NCI-H82 treated with DMSO at 0.1 percent for 48 hours (cell line): ENCODE measurements at regions not wholly inside any gene's neighbourhood (a gene's known extent, or its start where the extent isn't known, plus 50 kb on each side); places are given as distances from the start of the nearest gene placed in this dataset.
"Not testable (repeated sequence)": the region's sequence is repeated elsewhere in the genome, so short reads cannot be mapped to it uniquely, and the experiment has no call there.

Source experiments
- DNase-seq: peaks from one replicate; lab custom pipeline; 2025; ENCODE audit not compliant: unreplicated experiment; lab: John Stamatoyannopoulos, UW

- peak; percentile 92 for DNase-seq
Observed at GRCh38 chr6:23611776-23612381, 514.1 kb upstream of the NRSN1 start.

GRCh38 chr6:23618366-23618765, 507.6 kb upstream of the NRSN1 start:
- no peak for DNase-seq

GRCh38 chr6:23620911-23621401, 505.1 kb upstream of the NRSN1 start:
- DNase-seq = no peak

DNA sequence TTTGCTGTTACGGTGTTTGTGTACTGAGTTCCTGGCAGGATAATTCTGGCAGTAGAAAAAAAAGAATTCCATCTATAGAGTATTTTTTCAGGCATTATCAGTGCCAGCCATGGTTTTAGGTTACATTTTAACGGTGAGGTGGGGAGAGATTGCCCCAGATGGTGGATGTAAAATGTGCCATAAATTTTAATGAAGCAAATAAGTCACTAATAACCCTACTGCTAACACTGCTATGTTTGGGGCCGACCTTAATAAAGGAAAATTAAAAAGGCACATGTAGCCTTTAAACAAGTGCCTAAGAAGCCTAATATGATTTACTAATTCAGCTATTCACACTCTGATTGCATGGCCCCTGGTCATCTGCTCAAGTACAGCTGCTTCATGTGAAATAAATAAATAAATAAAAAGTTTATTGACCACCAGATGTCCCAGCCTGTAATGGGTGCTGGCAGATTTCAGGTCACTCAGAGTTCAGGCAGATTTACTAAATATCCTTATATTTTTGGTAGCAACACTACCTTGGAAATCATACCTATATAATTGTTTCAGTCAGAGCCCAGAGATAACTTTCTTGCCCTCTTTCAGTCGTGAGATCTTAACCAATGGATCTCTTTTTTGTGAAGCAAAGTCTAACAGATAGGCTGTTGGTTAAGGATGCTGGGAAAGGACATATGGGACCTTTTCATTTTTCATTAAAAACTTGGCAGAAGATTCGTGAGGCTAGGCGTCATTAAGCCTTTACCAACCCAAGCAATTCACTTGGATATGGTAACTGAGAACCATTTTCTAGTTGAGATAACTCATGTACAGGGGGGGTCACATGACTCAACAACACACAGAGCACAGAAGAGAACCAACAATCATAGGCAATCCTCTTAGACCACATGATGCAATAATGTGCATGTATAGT, 495.0 kb upstream of the NRSN1 start:
- DNase-seq = peak; percentile 68

GRCh38 chr6:23633996-23634395, 492.0 kb upstream of the NRSN1 start:
- DNase-seq = peak; percentile 64

DNA sequence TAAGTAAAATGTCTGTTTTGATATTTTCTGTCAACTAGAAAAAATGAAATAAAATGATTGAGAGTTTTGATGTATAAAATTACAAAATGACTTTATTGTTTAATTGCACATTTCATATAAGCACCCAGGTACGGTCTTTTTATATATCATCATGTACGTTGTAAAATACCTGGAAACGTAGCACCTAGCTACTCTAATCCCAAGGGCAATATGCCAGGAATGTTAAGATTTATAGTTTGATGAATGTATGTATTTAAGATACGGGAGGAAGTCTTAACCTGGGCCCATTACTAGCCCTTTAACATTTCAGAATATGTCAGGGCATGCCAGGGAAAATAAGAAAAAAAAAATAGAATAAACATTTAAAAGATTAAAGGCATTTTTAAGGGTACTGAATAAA, 490.9 kb upstream of the NRSN1 start:
- no peak for DNase-seq

DNA sequence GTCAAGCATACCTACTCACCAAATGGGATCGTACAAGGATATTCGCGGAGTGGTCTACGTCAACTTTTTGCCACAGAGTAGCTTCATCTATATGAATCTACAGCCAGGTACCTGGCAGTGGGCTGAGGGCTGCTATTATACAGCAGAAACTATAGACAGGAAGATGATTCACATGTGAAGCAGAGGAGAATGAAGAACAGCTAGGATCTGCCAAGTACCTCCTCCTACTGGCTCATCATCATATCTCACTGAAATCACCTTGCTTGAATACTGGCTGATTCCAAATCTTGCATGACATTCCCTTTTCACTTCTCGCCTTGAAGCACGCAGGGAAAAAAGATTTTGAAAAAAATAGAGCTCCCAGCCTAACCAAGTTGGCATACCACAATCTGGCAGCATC, 488.7 kb upstream of the NRSN1 start:
- no peak for DNase-seq

GRCh38 chr6:23642849-23643248, 483.2 kb upstream of the NRSN1 start:
- no peak for DNase-seq

DNA sequence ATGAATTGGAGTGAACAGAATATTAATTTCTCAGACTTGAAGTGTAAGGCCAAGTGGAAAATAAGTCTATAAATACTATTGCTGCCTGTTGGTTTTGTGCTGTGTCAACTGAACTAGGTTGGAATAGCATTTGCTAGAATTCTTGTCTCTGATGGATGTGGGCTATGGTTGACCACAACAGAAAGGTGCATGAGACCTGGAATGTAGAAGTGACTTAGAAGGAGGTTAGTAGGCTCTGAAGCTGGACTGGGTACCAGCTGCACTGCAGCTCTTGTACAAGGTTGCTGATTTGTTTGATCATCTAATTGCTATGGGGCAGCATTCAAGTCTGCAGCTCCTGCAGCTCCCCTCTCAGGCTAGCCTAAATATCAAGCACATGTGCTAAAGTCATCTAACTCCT, 479.0 kb upstream of the NRSN1 start:
- no peak for DNase-seq

DNA sequence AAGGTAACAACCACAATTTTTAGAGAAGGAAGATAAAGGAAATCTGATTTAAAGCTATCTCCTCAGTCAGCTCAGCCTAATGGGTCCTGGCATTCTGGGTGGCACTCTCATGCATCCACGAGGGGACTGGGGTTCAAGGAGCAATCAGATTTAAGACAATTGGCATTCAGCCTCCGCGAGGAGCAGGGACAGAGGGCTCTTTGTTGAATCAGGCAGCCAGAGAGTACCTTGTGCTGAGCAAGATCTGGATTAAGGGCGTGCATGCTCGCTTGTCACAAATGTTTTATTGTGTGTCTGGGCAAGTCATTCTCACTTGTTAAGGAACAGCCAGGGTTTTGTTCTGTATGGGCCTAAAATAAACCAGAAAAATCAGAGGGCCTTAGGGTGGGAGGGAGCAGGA, 475.3 kb upstream of the NRSN1 start:
- no peak for DNase-seq

- DNase-seq = no peak
Observed at GRCh38 chr6:23654745-23655144, 471.3 kb upstream of the NRSN1 start.

- DNase-seq = no peak
Observed at GRCh38 chr6:23655525-23655924, 470.5 kb upstream of the NRSN1 start.

- no peak for DNase-seq
Observed at GRCh38 chr6:23656255-23657194, 469.5 kb upstream of the NRSN1 start.

DNA sequence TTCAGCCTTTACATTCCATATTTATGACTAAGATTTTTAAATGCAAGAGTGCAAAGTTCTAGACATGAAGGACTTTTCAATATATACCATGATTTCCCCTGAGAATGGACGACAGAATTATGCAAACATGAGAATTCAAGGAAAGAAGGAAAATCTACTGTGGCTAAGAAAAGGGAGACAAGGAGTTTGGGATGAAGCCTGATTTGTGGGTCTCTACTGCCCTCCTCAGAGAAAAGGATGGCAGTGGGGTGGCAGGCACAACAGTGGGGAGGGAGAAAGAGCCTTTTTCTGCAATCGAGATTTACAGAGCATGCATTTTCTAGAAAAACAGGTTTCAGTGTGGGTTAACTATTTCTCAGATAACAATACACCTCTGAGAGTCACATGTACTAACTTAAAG, 466.9 kb upstream of the NRSN1 start:
- DNase-seq = peak; percentile 48

GRCh38 chr6:23661549-23661948, 464.5 kb upstream of the NRSN1 start:
- no peak for DNase-seq

GRCh38 chr6:23663096-23663495, 462.9 kb upstream of the NRSN1 start:
- DNase-seq = no peak

DNA sequence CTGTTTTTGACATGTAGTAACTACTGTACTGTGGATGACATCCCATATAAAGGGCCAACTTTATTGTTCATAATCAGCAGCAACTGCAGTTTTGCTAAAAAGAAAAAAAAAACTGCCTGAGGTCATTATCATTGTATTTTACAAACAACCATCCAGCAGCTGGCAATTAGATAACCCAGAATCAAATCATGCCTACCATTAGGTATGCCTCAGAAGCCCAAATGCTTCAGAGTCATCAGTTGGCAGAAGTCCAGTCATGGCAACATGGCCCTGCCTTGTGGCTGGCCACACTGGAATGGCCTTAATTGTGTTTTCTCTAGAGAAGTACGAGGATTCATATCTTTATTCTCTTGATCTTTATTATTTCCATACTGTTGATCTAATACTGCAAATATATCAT, 462.4 kb upstream of the NRSN1 start:
- DNase-seq = no peak

DNA sequence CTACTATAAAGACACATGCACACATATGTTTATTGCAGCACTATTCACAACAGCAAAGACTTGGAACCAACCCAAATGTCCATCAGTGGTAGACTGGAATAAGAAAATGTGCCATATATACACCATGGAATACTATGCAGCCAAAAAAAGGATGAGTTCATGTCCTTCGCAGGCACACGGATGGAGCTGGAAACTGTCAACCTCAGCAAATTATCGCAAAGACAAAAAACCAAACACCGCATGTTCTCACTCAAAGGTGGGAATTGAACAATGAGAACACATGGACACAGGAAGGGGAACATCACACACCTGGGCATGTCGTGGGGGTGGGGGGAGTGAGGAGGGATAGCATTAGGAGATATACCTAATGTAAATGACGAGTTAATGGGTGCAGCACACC, 460.1 kb upstream of the NRSN1 start:
- not testable (repeated sequence) for DNase-seq

- DNase-seq = no peak
Observed at GRCh38 chr6:23672737-23673136, 453.3 kb upstream of the NRSN1 start.

DNA sequence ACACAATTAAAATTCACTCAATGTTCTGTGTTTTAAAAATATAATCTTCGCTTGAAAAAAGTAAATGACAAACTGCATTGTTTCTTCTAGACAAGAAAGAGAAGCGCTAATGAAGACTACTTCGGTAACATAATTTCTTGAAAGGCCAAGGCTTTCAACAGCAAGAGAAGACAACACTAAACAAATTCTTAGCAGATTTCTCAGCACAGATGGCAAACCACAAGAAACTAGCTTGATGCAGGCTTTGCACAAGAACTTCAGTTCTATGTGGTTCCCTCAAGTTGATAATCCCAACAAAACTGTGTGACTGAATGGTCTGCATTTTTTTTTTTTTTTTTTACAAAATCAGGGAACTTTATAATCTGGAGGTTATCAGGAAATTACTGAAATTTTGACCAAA, 447.4 kb upstream of the NRSN1 start:
- no peak for DNase-seq

DNA sequence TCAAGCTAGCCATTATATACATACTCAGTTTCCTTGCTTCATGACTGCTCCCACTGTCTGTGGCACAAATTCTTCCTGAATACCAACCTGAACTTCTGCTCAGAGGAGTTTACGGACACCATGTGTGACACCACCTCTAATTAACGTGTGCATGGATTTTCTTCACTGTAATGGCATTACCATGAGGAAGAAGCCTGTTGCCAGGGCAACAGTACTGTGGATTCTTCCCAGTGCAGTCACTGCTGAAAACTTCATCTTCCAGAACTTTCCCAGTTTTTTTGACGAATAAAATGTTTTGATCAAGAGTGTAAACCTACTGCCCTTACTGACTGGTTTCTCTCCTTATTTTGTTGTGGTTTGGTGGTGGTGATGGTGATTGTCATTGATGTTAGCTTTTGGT, 444.3 kb upstream of the NRSN1 start:
- DNase-seq = no peak
